HCT116 (cell line): ENCODE measurements at regions not wholly inside any gene's neighbourhood (a gene's known extent, or its start where the extent isn't known, plus 50 kb on each side); places are given as distances from the start of the nearest gene placed in this dataset.

Experiments used
- ATAC-seq: fragments of 200-7000 bp; cut with Tn5 transposase; 2 replicates; pipeline ENCODE4 v1.9.1; 2020; ENCODE audit warnings: mild to moderate bottlenecking, moderate library complexity
- BruUV-seq: library from RNA; stranded (reverse); fragments of 400-500 nt; replicated peaks from 2 replicates; lab custom pipeline; 2021; lab: Mats Ljungman, UMichigan
- CTCF ChIA-PET: fragments of 300-600 bp; sonication (Branson Sonifier 250); formaldehyde crosslinking; loops from one replicate; lab custom pipeline; 2021; ENCODE audit warnings: antibody characterized with exemption; lab: Charles Lee
- POLR2A ChIA-PET: fragments of 300-600, 350-600 bp; sonication (Branson Sonifier 250); formaldehyde crosslinking; loops from one replicate; lab custom pipeline; 2021; ENCODE audit warnings: antibody characterized with exemption; lab: Charles Lee
- RAD21 ChIA-PET, 2 experiments: fragments of 300-600 bp; sonication (Branson Sonifier 250); formaldehyde crosslinking; loops; one replicate each; lab custom pipeline; 2023; ENCODE audit warnings: low total read pairs in 2 of 2; ENCODE audit not compliant: uncharacterized antibody in 2 of 2, unreplicated experiment in 2 of 2, low non-redundant PET in 1 of 2; lab: Charles Lee
- DNase-seq: peaks from one replicate; pipeline ENCODE4 v3.0.0-alpha.2; 2010; ENCODE audit warnings: low read depth, low spot score
- H2AFZ ChIP-seq: fragments of 200-600 bp; shearing (Covaris generic), sonication (generic); 2 replicates; pipeline ENCODE4 v1.6.1; 2017; ENCODE audit warnings: low read depth, mixed run types, mixed read lengths, antibody characterized with exemption, low read length; ENCODE audit not compliant: poor library complexity, severe bottlenecking
- H3K27ac ChIP-seq: 2 replicates; pipeline ENCODE4 v1.5.1; 2012; ENCODE audit warnings: low read depth, low read length
- H3K27me3 ChIP-seq: fragments of 200-600 bp; sonication (generic); 2 replicates; pipeline ENCODE4 v1.6.1; 2016; ENCODE audit warnings: mixed run types, low read length, mixed read lengths; ENCODE audit not compliant: insufficient read depth
- H3K36me3 ChIP-seq, 2 experiments: fragments of 200-500 bp in 1 of 2; fragments of 200-600 bp in 1 of 2; sonication (Bioruptor generic) in 1 of 2; sonication (generic) in 1 of 2; 2 replicates each; pipeline versions ENCODE4 v1.5.1 to v1.6.1; 2014 to 2016; ENCODE audit warnings: low read length in 2 of 2, inconsistent platforms in 1 of 2, mixed read lengths in 1 of 2, mixed run types in 1 of 2; ENCODE audit not compliant: insufficient read depth in 2 of 2, control insufficient read depth in 1 of 2
- H3K4me1 ChIP-seq, 2 experiments: fragments of 200-600 bp in 1 of 2; sonication (generic) in 1 of 2; 2 replicates each; pipeline versions ENCODE4 v1.5.1 to v1.6.1; 2012 to 2017; ENCODE audit warnings: low read length in 2 of 2, inconsistent platforms in 1 of 2, mild to moderate bottlenecking in 1 of 2, mixed read lengths in 1 of 2, mixed run types in 1 of 2, moderate library complexity in 1 of 2; ENCODE audit not compliant: insufficient read depth in 2 of 2, control insufficient read depth in 1 of 2
- H3K4me2 ChIP-seq: fragments of 200-600 bp; sonication (generic); 2 replicates; pipeline ENCODE4 v1.6.1; 2017; ENCODE audit warnings: mixed run types, low read length, mixed read lengths
- H3K4me3 ChIP-seq, 2 experiments: fragments of 200-600 bp in 1 of 2; sonication (generic) in 1 of 2; replicated peaks in 1 of 2; 2 replicates each; pipeline ENCODE4 v1.5.1; 2011 to 2016; ENCODE audit warnings: low read length in 2 of 2, control low read depth in 1 of 2, low read depth in 1 of 2, mild to moderate bottlenecking in 1 of 2, mixed read lengths in 1 of 2, mixed run types in 1 of 2
- H3K79me2 ChIP-seq: fragments of 200-600 bp; sonication (generic); 2 replicates; pipeline ENCODE4 v1.6.1; 2017; ENCODE audit warnings: mild to moderate bottlenecking, mixed run types, low read length, moderate library complexity, mixed read lengths; ENCODE audit not compliant: insufficient read depth
- H3K9ac ChIP-seq: fragments of 200-600 bp; sonication (generic); 2 replicates; pipeline ENCODE4 v1.6.1; 2016; ENCODE audit warnings: low read length, mixed read lengths
- H3K9me2 ChIP-seq: fragments of 200-600 bp; sonication (generic), shearing (Covaris generic); 2 replicates; pipeline ENCODE4 v1.6.1; 2017; ENCODE audit warnings: mixed run types, mild to moderate bottlenecking, moderate library complexity; ENCODE audit not compliant: insufficient read depth
- H3K9me3 ChIP-seq, 2 experiments: fragments of 200-500 bp in 1 of 2; fragments of 200-600 bp in 1 of 2; sonication (Bioruptor generic) in 1 of 2; sonication (generic) in 1 of 2; 2 replicates each; pipeline ENCODE4 v1.6.1; 2014 to 2017; ENCODE audit warnings: low read length in 2 of 2, mixed read lengths in 2 of 2, inconsistent platforms in 1 of 2, low read depth in 1 of 2, mild to moderate bottlenecking in 1 of 2, mixed run types in 1 of 2, moderate library complexity in 1 of 2; ENCODE audit not compliant: control insufficient read depth in 1 of 2, insufficient read depth in 1 of 2
- H4K20me1 ChIP-seq: fragments of 200-600 bp; sonication (generic), shearing (Covaris generic); 2 replicates; pipeline ENCODE4 v1.6.1; 2017; ENCODE audit warnings: mixed run types, mild to moderate bottlenecking, moderate library complexity; ENCODE audit not compliant: insufficient read depth
- CBX3 ChIP-seq: IDR thresholded peaks from 2 replicates; pipeline ENCODE4 v1.6.1; 2012; ENCODE audit warnings: low read depth
- CEBPB ChIP-seq: IDR thresholded peaks from 2 replicates; pipeline ENCODE4 v1.6.1; 2012; ENCODE audit warnings: low read depth
- EGR1 ChIP-seq: IDR thresholded peaks from 2 replicates; pipeline ENCODE4 v1.6.1; 2012; ENCODE audit warnings: low read depth
- EZH2 ChIP-seq: fragments of 200-600 bp; sonication (generic); IDR thresholded peaks from 2 replicates; pipeline ENCODE4 v1.6.1; 2017; ENCODE audit warnings: antibody characterized with exemption, mixed run types
- RAD21 ChIP-seq: IDR thresholded peaks from 2 replicates; pipeline ENCODE4 v1.6.1; 2012; ENCODE audit warnings: low read depth, mild to moderate bottlenecking
- TCF7L2 ChIP-seq: IDR thresholded peaks from 2 replicates; pipeline ENCODE4 v1.7.0; 2011; ENCODE audit warnings: borderline replicate concordance, inconsistent platforms; ENCODE audit not compliant: insufficient read depth, insufficient read length; ENCODE audit errors: extremely low read depth
- ZFX ChIP-seq: fragments of 450-650 bp; IDR thresholded peaks from 2 replicates; pipeline ENCODE4 v1.6.1; 2017
- intact Hi-C: fragments of 100-400 bp; cut with micrococcal nuclease; formaldehyde crosslinking; loops from 2 replicates; pipeline ENCODE4 v1.10.0; 2022
- TF ChIP-seq, protein P1 (sequence below): IDR thresholded peaks from 2 replicates; pipeline ENCODE4 v1.6.1; 2012; ENCODE audit warnings: low read depth
- TF ChIP-seq, protein P2 (sequence below): IDR thresholded peaks from 2 replicates; pipeline ENCODE4 v1.6.1; 2011; ENCODE audit warnings: mild to moderate bottlenecking, low read length, moderate library complexity; ENCODE audit not compliant: insufficient replicate concordance; ENCODE audit errors: extremely low read depth

DNA sequence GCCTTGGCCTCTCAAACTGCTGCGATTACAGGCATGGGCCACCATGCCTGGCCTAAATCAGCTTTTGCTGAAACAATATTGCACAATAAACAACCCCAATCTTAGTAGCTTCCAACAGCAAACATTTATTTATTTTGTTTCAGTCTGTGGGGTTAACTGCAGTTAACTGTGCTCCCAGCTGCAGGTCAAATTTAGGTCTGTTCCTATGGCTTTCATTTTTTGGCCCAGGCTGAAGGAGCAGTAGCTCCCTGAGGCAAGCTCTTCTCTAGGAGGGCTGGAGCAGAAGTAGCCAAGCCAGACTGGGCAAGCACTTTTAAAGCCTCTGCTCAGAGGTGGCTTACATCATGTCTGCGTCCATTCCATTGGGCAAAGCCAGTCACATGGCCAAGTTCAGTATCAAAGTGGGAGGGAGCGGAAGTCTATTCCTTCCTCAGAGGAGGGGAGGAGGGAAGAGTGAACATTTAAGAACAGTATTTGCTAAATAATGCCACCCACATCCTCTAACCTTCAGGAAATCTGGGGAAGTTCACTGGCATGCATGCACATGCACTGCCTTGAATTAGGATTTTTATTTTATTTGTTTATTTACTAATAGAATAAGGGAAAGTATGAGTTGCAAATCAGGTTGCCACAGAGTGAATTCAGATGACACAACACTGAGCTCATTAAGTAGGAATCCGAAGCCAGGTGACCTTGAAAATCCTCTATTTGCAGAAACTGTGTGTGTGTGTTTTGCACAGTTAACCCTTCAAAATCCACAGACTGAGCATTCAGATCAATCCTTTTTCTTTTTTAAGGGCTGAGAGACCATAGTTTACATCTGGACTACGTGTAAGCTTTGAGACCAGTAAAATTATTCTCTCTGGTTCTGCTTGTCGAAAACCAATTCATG, 122.0 kb upstream of the SEL1L start (continued):
- TF ChIP-seq, protein P1, sequence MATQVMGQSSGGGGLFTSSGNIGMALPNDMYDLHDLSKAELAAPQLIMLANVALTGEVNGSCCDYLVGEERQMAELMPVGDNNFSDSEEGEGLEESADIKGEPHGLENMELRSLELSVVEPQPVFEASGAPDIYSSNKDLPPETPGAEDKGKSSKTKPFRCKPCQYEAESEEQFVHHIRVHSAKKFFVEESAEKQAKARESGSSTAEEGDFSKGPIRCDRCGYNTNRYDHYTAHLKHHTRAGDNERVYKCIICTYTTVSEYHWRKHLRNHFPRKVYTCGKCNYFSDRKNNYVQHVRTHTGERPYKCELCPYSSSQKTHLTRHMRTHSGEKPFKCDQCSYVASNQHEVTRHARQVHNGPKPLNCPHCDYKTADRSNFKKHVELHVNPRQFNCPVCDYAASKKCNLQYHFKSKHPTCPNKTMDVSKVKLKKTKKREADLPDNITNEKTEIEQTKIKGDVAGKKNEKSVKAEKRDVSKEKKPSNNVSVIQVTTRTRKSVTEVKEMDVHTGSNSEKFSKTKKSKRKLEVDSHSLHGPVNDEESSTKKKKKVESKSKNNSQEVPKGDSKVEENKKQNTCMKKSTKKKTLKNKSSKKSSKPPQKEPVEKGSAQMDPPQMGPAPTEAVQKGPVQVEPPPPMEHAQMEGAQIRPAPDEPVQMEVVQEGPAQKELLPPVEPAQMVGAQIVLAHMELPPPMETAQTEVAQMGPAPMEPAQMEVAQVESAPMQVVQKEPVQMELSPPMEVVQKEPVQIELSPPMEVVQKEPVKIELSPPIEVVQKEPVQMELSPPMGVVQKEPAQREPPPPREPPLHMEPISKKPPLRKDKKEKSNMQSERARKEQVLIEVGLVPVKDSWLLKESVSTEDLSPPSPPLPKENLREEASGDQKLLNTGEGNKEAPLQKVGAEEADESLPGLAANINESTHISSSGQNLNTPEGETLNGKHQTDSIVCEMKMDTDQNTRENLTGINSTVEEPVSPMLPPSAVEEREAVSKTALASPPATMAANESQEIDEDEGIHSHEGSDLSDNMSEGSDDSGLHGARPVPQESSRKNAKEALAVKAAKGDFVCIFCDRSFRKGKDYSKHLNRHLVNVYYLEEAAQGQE: no peak
- TF ChIP-seq CEBPB (no peak), CBX3 (no peak)

DNA sequence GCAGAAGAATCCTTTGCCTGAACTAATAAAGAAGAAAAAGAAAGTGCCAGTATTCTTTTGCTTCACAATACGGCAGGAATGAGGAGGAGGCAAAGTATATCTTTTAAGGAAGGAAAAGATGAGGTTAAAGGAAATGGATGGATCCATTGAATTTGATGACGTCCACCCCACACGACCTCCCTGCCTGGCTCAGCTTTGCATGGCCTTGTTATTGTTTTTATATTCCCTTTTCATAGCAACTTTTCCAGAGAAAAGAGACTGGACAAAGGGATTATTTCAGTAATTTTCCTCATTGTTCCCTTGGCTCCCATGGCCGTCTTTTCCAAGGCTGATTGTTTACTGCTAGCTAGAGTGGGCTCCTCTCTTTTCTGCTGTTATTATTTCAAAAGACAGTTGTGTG, 123.2 kb upstream of the SEL1L start:
- POLR2A ChIA-PET: no interaction called here
- Histone ChIP-seq H3K36me3 (no peaks in the 10 kb centered on the region), H3K27me3 (no peaks in the 10 kb centered on the region), H2AFZ (no peak overlapping the region), H3K4me1 (no peaks in the 10 kb centered on the region), H3K79me2 (no peaks in the 10 kb centered on the region), H3K4me3 (no peak overlapping the region), H3K9ac (no peak overlapping the region), H4K20me1 (no peaks in the 10 kb centered on the region), H3K27ac (no peak overlapping the region), H3K9me2 (no peaks in the 10 kb centered on the region), H3K9me3 (no peaks in the 10 kb centered on the region), H3K4me2 (no peak overlapping the region)
- RAD21 ChIA-PET: no interaction called here
- no peak for TF ChIP-seq TCF7L2
- TF ChIP-seq CEBPB: no peak
- no peak for TF ChIP-seq RAD21
- TF ChIP-seq ZFX: no peak
- no peak for TF ChIP-seq EGR1
- TF ChIP-seq EZH2: no peak
- TF ChIP-seq, protein P2, sequence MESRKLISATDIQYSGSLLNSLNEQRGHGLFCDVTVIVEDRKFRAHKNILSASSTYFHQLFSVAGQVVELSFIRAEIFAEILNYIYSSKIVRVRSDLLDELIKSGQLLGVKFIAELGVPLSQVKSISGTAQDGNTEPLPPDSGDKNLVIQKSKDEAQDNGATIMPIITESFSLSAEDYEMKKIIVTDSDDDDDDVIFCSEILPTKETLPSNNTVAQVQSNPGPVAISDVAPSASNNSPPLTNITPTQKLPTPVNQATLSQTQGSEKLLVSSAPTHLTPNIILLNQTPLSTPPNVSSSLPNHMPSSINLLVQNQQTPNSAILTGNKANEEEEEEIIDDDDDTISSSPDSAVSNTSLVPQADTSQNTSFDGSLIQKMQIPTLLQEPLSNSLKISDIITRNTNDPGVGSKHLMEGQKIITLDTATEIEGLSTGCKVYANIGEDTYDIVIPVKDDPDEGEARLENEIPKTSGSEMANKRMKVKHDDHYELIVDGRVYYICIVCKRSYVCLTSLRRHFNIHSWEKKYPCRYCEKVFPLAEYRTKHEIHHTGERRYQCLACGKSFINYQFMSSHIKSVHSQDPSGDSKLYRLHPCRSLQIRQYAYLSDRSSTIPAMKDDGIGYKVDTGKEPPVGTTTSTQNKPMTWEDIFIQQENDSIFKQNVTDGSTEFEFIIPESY: no peak
- DNase-seq: no peak
- intact Hi-C loops: no loop called here
- CTCF ChIA-PET: no interaction called here
- no peak for ATAC-seq
- no TSS peak for BruUV-seq
